AG09309 (cell line): ENCODE measurements at regions not wholly inside any gene's neighbourhood (a gene's known extent, or its start where the extent isn't known, plus 50 kb on each side); places are given as distances from the start of the nearest gene placed in this dataset.

Experiments
- DNase-seq: peaks from one replicate; pipeline ENCODE4 v3.0.0-alpha.2; 2010; ENCODE audit warnings: low read depth
- H3K4me3 ChIP-seq: 2 replicates; pipeline ENCODE4 v1.5.1; 2011; ENCODE audit warnings: mild to moderate bottlenecking, low read depth, low read length, moderate library complexity; ENCODE audit not compliant: control insufficient read depth
- TF ChIP-seq, protein P1 (sequence below): IDR thresholded peaks from 2 replicates; pipeline ENCODE4 v1.5.1; 2011; ENCODE audit warnings: mild to moderate bottlenecking, low read depth, low read length, inconsistent platforms; ENCODE audit not compliant: insufficient read depth, control insufficient read depth; ENCODE audit errors: missing control alignments

DNA sequence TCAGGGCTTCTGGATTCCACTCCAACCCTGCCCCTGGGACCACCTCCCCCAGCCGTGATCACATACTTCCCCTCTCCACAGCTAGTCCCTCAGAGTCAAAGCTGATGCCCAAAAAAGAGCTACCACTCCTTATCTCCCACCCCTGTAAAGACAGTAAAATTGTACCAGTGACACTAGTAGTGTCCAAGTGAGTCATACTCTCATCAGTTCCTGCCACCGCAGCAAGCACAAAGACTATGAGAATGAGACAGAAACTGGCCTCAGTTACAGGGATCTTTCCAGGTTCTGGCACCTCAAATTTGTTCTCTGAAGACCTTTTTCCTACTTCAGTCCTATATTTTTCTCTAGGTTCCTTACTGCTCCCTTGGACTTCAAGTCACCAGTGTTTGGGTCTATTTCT lies 144.2 kb downstream of the SPRY2 start:
- H3K4me3 ChIP-seq: no peak overlapping the region
- TF ChIP-seq, protein P1, sequence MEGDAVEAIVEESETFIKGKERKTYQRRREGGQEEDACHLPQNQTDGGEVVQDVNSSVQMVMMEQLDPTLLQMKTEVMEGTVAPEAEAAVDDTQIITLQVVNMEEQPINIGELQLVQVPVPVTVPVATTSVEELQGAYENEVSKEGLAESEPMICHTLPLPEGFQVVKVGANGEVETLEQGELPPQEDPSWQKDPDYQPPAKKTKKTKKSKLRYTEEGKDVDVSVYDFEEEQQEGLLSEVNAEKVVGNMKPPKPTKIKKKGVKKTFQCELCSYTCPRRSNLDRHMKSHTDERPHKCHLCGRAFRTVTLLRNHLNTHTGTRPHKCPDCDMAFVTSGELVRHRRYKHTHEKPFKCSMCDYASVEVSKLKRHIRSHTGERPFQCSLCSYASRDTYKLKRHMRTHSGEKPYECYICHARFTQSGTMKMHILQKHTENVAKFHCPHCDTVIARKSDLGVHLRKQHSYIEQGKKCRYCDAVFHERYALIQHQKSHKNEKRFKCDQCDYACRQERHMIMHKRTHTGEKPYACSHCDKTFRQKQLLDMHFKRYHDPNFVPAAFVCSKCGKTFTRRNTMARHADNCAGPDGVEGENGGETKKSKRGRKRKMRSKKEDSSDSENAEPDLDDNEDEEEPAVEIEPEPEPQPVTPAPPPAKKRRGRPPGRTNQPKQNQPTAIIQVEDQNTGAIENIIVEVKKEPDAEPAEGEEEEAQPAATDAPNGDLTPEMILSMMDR: no peak
- no peak for DNase-seq

DNA sequence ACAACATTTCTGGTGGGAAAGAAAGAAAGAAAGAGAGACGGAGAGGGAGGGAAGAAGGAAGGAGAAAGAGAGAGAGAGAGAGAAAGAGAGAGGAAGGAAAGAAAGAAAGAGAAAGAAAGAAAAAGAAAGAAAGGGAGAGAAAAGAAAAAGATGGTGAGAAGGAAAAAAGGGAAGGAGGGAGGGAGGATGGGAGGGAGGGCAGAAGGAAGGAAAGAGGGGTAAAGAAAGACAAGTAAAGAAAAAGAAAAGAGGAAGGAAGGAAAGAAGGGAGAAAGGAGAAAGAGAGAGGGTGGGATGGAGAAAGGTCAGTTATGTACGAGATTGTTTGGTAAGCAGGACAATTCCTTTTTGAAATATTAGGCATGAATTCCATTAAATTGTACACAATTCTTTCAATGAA lies 145.3 kb downstream of the SPRY2 start:
- TF ChIP-seq, protein P1: no peak
- DNase-seq: no peak
- H3K4me3 ChIP-seq: no peak overlapping the region

DNA sequence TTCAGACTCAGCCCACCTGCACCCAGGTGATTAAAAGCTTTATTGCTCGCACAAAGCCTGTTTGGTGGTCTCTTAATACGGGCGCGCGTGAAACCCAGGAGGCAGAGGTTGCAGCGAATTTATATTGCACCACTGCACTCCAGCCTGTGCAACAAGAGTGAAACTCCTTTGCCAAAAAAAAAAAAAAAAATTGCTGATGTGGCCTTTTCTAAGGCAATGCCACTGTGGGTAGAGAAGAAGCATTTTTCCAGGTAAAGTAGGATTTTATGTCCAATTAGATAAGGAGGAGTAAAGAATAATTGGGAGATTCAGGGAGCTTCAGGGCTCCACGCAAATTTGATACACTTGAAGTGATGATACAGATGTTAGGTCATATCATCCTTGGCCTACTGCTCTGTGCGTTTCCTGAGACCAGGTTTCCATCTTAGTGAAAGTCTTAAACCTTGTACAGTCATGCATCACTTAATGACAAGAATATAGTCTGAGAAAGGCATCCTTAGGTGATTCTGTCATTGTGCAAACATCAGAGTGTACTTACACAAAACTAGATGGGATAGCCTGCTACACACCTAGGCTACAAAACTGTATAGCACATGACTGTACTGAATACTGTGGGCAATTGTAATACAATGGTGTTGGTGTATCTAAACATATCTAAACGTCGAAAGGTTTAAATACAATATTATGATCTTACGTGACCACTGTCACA lies 150.9 kb downstream of the SPRY2 start:
- TF ChIP-seq, protein P1: no peak
- DNase-seq: no peak
- no peak overlapping the region for H3K4me3 ChIP-seq

DNA sequence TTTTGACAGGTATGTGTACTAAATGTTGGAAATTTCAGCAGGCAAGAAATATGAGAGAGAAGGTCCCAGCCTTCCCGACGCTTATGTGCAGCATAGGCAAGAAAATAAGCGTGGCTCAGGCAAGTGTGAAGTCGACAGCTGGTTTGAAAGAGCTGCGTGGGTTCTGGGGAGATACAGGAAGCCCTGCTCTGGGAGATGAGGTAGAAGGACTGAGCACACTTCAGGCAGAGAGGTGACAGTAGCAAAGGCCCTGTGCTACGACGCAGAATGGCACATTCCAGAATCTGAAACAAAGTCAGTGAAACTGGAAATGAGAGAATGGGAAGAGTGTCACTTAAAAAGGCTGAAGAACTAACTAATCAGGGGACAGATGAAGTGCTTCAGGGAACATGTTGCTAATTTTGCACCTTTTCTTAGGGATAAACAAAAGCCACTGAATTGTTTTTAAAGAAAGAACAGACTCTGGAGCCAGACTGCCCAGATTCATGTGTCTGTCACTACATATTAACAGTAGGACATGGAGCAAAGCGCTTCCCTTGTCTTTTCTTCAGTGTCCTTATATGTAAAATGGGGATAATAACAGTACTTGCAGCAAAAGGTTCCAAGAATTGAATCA lies 160.1 kb downstream of the SPRY2 start:
- no peak overlapping the region for H3K4me3 ChIP-seq
- DNase-seq: no peak
- TF ChIP-seq, protein P1: no peak

DNA sequence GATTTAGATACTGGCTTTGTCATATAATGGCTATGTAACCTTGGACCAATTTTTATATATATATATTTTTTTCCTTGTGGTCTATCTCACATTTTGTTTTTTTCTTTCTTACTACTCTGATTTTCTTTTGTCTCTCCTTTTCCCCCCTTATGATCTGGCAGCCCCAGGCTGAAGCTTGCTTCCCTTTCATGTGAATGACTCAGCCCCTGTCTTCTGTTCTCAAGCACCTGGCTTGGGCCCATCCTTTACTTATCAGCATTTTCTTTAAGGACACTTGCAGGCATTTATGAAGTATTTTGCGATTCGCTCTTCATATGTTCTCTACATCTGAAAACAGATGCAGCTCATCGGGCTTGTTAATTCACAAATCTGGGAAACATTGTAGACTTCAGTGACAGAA lies 163.6 kb downstream of the SPRY2 start:
- TF ChIP-seq, protein P1: no peak
- no peak overlapping the region for H3K4me3 ChIP-seq
- DNase-seq: no peak

DNA sequence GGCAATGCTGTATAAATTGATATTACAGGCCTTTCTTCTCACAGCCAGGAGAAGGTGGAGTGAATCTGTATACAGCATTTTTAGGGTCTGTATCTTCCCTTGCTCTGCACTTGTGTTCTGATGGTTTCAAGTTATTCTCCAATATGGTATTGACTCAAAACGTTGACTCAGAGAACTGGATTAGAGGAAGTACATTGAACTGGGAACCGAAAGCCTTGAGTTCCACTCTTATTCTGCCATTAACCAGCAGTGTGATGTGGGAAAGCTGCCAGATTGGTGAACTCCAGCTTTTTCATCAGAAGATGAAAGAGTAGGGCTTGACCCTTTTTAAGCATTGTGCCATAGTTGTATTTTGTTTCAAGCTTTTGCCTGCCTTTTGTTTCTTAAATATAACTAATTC lies 167.7 kb downstream of the SPRY2 start:
- DNase-seq: no peak

More for the DNA sequence above, 167.7 kb downstream of the SPRY2 start:
- TF ChIP-seq, protein P1: no peak
- no peak overlapping the region for H3K4me3 ChIP-seq
